HUES64 (cell line): ENCODE measurements at regions not wholly inside any gene's neighbourhood (a gene's known extent, or its start where the extent isn't known, plus 50 kb on each side); places are given as distances from the start of the nearest gene placed in this dataset.
A peak's percentile ranks its signal among the peaks of the same experiment; 100 is the strongest.

ENCODE experiments used
- H3K27ac ChIP-seq: 2 replicates; pipeline ENCODE4 v1.7.0; 2013; ENCODE audit warnings: low read depth, low read length, inconsistent platforms
- H3K27me3 ChIP-seq: 2 replicates; pipeline ENCODE4 v1.6.1; 2013; ENCODE audit warnings: mild to moderate bottlenecking, low read length; ENCODE audit not compliant: insufficient read depth
- H3K36me3 ChIP-seq: 2 replicates; pipeline ENCODE4 v1.6.1; 2013; ENCODE audit warnings: mild to moderate bottlenecking, low read length; ENCODE audit not compliant: insufficient read depth
- H3K4me1 ChIP-seq: 2 replicates; pipeline ENCODE4 v1.6.1; 2013; ENCODE audit warnings: mild to moderate bottlenecking, low read length, moderate library complexity; ENCODE audit not compliant: insufficient read depth
- H3K4me3 ChIP-seq: 2 replicates; pipeline ENCODE4 v1.5.1; 2013; ENCODE audit warnings: mild to moderate bottlenecking, low read length, moderate library complexity
- H3K9ac ChIP-seq: 2 replicates; pipeline ENCODE4 v1.6.1; 2013; ENCODE audit warnings: mild to moderate bottlenecking, low read depth, low read length
- H3K9me3 ChIP-seq: 2 replicates; pipeline ENCODE4 v1.6.1; 2013; ENCODE audit warnings: low read depth, low read length; ENCODE audit not compliant: insufficient read depth
- WGBS: fragments of 150-250, 120-280 bp; methylation state at CpG from one replicate; pipeline ENCODE4 v1.1.7; 2013; ENCODE audit warnings: missing lambda C conversion rate; 5-methylcytosine and 5-hydroxymethylcytosine counted together

GRCh38 chr15:92524874-92525565 is 130.6 kb downstream of the FAM174B start:
- Histone ChIP-seq H3K9me3 (peaks cover 5% of the 10 kb centered on the region; the same call in 1 of the 2 replicates), H3K4me1 (peaks cover 18% of the 10 kb centered on the region), H3K36me3 (no peaks in the 10 kb centered on the region), H3K27me3 (no peaks in the 10 kb centered on the region), H3K4me3 (no peak overlapping the region), H3K9ac (no peak overlapping the region), H3K27ac (no peak overlapping the region)
- WGBS = 89% methylated on average over 6 of the region's 7 CpGs

GRCh38 chr15:92524161-92524560 is 130.5 kb downstream of the ST8SIA2 start:
- Histone ChIP-seq H3K9me3 (peaks cover 4% of the 10 kb centered on the region; the same call in 1 of the 2 replicates), H3K4me1 (peaks cover 18% of the 10 kb centered on the region), H3K9ac (no peak overlapping the region), H3K4me3 (no peak overlapping the region), H3K36me3 (no peaks in the 10 kb centered on the region), H3K27ac (no peak overlapping the region), H3K27me3 (no peaks in the 10 kb centered on the region)
- WGBS = 64% methylated on average over 5 of the region's 5 CpGs

GRCh38 chr15:92523176-92523575 is 129.5 kb downstream of the ST8SIA2 start:
- no peaks in the 10 kb centered on the region for H3K36me3 ChIP-seq
- H3K4me3 ChIP-seq = no peak overlapping the region
- H3K27me3 ChIP-seq = no peaks in the 10 kb centered on the region
- H3K9me3 ChIP-seq = no peaks in the 10 kb centered on the region
- 80% methylated on average over 2 of the region's 2 CpGs for WGBS
- H3K9ac ChIP-seq = no peak overlapping the region
- no peak overlapping the region for H3K27ac ChIP-seq
- peaks cover 18% of the 10 kb centered on the region for H3K4me1 ChIP-seq

- H3K4me3 ChIP-seq = no peak overlapping the region
- H3K27ac ChIP-seq = 0 out of 2 replicates have a peak overlapping the region, but pooled peaks have one; percentile 32
- H3K9me3 ChIP-seq = no peaks in the 10 kb centered on the region
- no peaks in the 10 kb centered on the region for H3K27me3 ChIP-seq
- no peak overlapping the region for H3K9ac ChIP-seq
- H3K4me1 ChIP-seq = peaks cover 18% of the 10 kb centered on the region
- H3K36me3 ChIP-seq = no peaks in the 10 kb centered on the region
- WGBS = 42% methylated on average over 7 of the region's 7 CpGs
These were observed 127.9 kb downstream of the ST8SIA2 start for GRCh38 chr15:92521624-92522008.

- H3K9me3 ChIP-seq = no peaks in the 10 kb centered on the region
- H3K27me3 ChIP-seq = no peaks in the 10 kb centered on the region
- H3K9ac ChIP-seq = no peak overlapping the region
- H3K36me3 ChIP-seq = no peaks in the 10 kb centered on the region
- 100% methylated on average over 1 of the region's 2 CpGs for WGBS
- H3K4me3 ChIP-seq = no peak overlapping the region
- peaks cover 18% of the 10 kb centered on the region for H3K4me1 ChIP-seq
- H3K27ac ChIP-seq = 0 out of 2 replicates have a peak overlapping the region, but pooled peaks have one; percentile 32
These were observed 127.4 kb downstream of the ST8SIA2 start for GRCh38 chr15:92520914-92521623.

GRCh38 chr15:92519709-92520108 is 126.0 kb downstream of the ST8SIA2 start:
- H3K36me3 ChIP-seq = no peaks in the 10 kb centered on the region
- peaks cover 18% of the 10 kb centered on the region for H3K4me1 ChIP-seq
- 99% methylated on average over 3 of the region's 3 CpGs for WGBS

More at GRCh38 chr15:92519709-92520108, 126.0 kb downstream of the ST8SIA2 start:
- Histone ChIP-seq H3K4me3 (no peak overlapping the region), H3K27ac (no peak overlapping the region), H3K27me3 (no peaks in the 10 kb centered on the region), H3K9ac (no peak overlapping the region), H3K9me3 (no peaks in the 10 kb centered on the region)
